Endothelial cell of umbilical vein (primary cell): ENCODE measurements at regions not wholly inside any gene's neighbourhood (a gene's known extent, or its start where the extent isn't known, plus 50 kb on each side); places are given as distances from the start of the nearest gene placed in this dataset.

ENCODE experiments used
- EZH2 ChIP-seq: IDR thresholded peaks from 2 replicates; pipeline ENCODE4 v1.6.1; 2012; ENCODE audit warnings: borderline replicate concordance, low read depth, mild to moderate bottlenecking, moderate library complexity, low read length, inconsistent platforms; ENCODE audit not compliant: severe bottlenecking
- POLR2A ChIP-seq: IDR thresholded peaks from 2 replicates; pipeline ENCODE4 v1.6.1; 2012; ENCODE audit warnings: low read depth, mild to moderate bottlenecking, control low read depth, low read length
- TF ChIP-seq, protein P1 (sequence below), 2 donors: IDR thresholded peaks; 1 replicate in 1 of 2; 2 replicates in 1 of 2; pipeline ENCODE4 v1.5.1; 2011; ENCODE audit warnings: low read length in 2 of 2, mild to moderate bottlenecking in 2 of 2, moderate library complexity in 2 of 2, control low read depth in 1 of 2, inconsistent platforms in 1 of 2, low read depth in 1 of 2; ENCODE audit not compliant: insufficient read depth in 1 of 2; ENCODE audit errors: extremely low read depth in 1 of 2

GRCh38 chr1:168918860-168919741, 187.4 kb upstream of the ATP1B1 start:
- TF ChIP-seq, protein P1, sequence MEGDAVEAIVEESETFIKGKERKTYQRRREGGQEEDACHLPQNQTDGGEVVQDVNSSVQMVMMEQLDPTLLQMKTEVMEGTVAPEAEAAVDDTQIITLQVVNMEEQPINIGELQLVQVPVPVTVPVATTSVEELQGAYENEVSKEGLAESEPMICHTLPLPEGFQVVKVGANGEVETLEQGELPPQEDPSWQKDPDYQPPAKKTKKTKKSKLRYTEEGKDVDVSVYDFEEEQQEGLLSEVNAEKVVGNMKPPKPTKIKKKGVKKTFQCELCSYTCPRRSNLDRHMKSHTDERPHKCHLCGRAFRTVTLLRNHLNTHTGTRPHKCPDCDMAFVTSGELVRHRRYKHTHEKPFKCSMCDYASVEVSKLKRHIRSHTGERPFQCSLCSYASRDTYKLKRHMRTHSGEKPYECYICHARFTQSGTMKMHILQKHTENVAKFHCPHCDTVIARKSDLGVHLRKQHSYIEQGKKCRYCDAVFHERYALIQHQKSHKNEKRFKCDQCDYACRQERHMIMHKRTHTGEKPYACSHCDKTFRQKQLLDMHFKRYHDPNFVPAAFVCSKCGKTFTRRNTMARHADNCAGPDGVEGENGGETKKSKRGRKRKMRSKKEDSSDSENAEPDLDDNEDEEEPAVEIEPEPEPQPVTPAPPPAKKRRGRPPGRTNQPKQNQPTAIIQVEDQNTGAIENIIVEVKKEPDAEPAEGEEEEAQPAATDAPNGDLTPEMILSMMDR (IDR thresholded peaks at IDR 0.05; ENCODE audit: extremely low read depth in 1 of 2, insufficient read depth in 1 of 2, low read depth in 1 of 2, low read length in 2 of 2) = no peak
- TF ChIP-seq POLR2A (no peak), EZH2 (no peak)
